Esophagus squamous epithelium (tissue), 5 donors: ENCODE measurements at regions not wholly inside any gene's neighbourhood (a gene's known extent, or its start where the extent isn't known, plus 50 kb on each side); places are given as distances from the start of the nearest gene placed in this dataset.

Source experiments
- DNase-seq: peaks from one replicate; lab custom pipeline; 2025; lab: John Stamatoyannopoulos, UW
- H3K27ac ChIP-seq, 4 donors: fragments of 200-600 bp; sonication (generic); one replicate each; pipeline ENCODE4 v1.5.1; 2016 to 2019; ENCODE audit warnings: mild to moderate bottlenecking in 1 of 4
- H3K27me3 ChIP-seq, 4 donors: fragments of 200-600 bp; sonication (generic); 1 replicate in 3 of 4; 2 replicates in 1 of 4; pipeline versions ENCODE4 v1.5.1 to v1.6.0; 2017 to 2021; ENCODE audit warnings: antibody characterized with exemption in 1 of 4
- H3K36me3 ChIP-seq, 3 donors: fragments of 200-600 bp; sonication (generic); one replicate each; pipeline ENCODE4 v1.5.1; 2016 to 2019
- H3K4me1 ChIP-seq, 3 donors: fragments of 200-600 bp; sonication (generic); one replicate each; pipeline ENCODE4 v1.5.1; 2017 to 2019
- H3K4me3 ChIP-seq, 4 donors: fragments of 200-600 bp; sonication (generic); 1 replicate in 3 of 4; 2 replicates in 1 of 4; pipeline ENCODE4 v1.5.1; 2016 to 2019; ENCODE audit warnings: mild to moderate bottlenecking in 2 of 4, moderate library complexity in 1 of 4
- H3K9me3 ChIP-seq, 3 donors: fragments of 200-600 bp; sonication (generic); one replicate each; pipeline ENCODE4 v1.5.1; 2016 to 2019
- POLR2A ChIP-seq, 4 donors: fragments of 450-650 bp; IDR thresholded peaks; one replicate each; pipeline ENCODE4 v1.6.1; 2017; ENCODE audit warnings: antibody characterized with exemption in 4 of 4, mild to moderate bottlenecking in 4 of 4, moderate library complexity in 3 of 4
- WGBS, 2 donors: methylation state at CpG; one replicate each; pipeline ENCODE4 v1.1.5; 2018; 5-methylcytosine and 5-hydroxymethylcytosine counted together
- intact Hi-C: fragments of 100-400 bp; cut with DNase I; formaldehyde crosslinking; loops from one replicate; pipeline ENCODE4 v1.15.0; 2022
- TF ChIP-seq, protein P1 (sequence below), 6 experiments: fragments of 450-650 bp in 4 of 6; fragments of 200-600 bp in 2 of 6; sonication (generic) in 2 of 6; IDR thresholded peaks; one replicate each; pipeline ENCODE4 v1.5.1; 2016 to 2019; ENCODE audit warnings: antibody characterized with exemption in 6 of 6, mild to moderate bottlenecking in 4 of 6, moderate library complexity in 4 of 6
- donor health status: DM: yes; HTN: yes; CAD: no.

DNA sequence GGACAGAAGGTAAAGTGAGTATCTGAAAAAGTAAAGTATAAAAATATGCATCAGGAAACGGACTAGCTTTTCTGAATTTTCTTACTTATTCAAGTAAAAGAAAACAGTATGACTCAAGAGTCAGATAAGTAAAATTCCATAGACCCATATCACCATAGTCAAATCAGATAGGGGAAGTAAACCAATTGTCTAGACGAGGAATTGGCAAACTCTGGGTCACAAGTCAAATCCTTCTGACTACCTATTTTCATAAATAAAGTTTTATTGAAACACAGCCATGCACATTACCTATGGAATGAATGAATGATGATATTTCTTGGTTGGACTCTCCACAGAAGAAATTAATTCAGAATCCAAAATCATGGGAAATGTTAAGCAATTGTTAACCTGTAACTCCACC is 59.1 kb upstream of the TMC1 start:
- no peak for DNase-seq
- intact Hi-C loops = no loop called here
- no peak overlapping the region for H3K27ac ChIP-seq
- TF ChIP-seq, protein P1, sequence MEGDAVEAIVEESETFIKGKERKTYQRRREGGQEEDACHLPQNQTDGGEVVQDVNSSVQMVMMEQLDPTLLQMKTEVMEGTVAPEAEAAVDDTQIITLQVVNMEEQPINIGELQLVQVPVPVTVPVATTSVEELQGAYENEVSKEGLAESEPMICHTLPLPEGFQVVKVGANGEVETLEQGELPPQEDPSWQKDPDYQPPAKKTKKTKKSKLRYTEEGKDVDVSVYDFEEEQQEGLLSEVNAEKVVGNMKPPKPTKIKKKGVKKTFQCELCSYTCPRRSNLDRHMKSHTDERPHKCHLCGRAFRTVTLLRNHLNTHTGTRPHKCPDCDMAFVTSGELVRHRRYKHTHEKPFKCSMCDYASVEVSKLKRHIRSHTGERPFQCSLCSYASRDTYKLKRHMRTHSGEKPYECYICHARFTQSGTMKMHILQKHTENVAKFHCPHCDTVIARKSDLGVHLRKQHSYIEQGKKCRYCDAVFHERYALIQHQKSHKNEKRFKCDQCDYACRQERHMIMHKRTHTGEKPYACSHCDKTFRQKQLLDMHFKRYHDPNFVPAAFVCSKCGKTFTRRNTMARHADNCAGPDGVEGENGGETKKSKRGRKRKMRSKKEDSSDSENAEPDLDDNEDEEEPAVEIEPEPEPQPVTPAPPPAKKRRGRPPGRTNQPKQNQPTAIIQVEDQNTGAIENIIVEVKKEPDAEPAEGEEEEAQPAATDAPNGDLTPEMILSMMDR (IDR thresholded peaks at IDR 0.05) = no peak
- TF ChIP-seq POLR2A (IDR thresholded peaks at IDR 0.05) = no peak
- H3K4me1 ChIP-seq = peaks cover 0 to 17% (median 0%) of the 10 kb centered on the region in 3 donors
- no peak overlapping the region for H3K4me3 ChIP-seq
- 73 to 88% methylated on average over 2 of the region's 2 CpGs for WGBS, 2 donors
- H3K36me3 ChIP-seq = no peaks in the 10 kb centered on the region
- no peaks in the 10 kb centered on the region for H3K9me3 ChIP-seq
- H3K27me3 ChIP-seq = no peaks in the 10 kb centered on the region

DNA sequence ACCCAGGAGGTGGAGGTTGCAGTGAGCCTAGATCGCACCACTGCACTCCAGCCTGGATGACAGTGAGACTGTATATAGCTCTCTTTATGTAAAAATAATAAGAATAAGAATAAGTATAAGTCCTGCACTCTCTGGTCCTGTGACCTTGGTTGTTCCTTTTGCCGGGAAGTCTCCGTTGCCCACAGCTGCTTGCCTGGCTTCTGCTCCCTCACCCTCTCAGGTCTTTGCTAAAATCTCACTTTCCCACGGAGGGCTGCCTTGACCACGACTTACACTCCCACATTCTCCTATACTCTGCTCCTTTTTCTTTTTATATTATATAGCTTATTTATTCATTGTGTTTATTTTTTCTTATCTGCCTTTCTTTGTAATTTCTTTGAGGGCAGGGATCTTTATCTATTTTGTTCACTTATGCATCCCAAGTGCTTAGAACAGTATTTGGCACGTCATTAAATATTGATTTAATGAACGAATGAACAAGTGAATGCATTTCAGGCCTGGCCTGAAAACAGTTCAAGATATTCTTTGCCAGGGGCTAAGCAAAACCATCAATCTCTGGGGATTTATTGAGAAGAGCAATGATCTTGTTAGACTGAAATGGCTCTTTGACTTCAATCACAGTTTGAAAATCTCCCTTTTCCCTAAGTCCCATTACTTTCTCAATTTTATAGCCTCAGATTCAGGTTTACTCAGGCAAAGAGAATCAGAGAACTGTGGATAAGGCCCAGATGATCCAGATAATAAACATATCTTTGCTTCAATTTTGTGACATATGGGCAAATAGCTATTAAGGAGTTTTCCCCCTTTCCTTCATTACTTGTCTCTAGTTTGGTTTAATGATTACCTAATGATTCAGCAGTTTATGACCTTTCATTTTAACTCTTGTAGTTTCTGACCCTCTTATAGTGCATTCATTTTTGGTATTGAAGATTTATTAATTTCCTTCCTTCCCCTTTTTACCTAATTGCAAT is 60.8 kb upstream of the TMC1 start:
- H3K27me3 ChIP-seq = no peaks in the 10 kb centered on the region
- H3K27ac ChIP-seq = no peak overlapping the region
- H3K4me1 ChIP-seq = peaks cover 0 to 10% (median 0%) of the 10 kb centered on the region in 3 donors
- H3K4me3 ChIP-seq = no peak overlapping the region
- TF ChIP-seq POLR2A (IDR thresholded peaks at IDR 0.05) = no peak
- TF ChIP-seq, protein P1 (IDR thresholded peaks at IDR 0.05) = no peak
- H3K36me3 ChIP-seq = no peaks in the 10 kb centered on the region
- no peak for DNase-seq
- H3K9me3 ChIP-seq = no peaks in the 10 kb centered on the region
- 83 to 87% methylated on average over 7 of the region's 7 CpGs for WGBS, 2 donors
- intact Hi-C loops = no loop called here

- no peaks in the 10 kb centered on the region for H3K27me3 ChIP-seq
- DNase-seq = no peak
- H3K27ac ChIP-seq = no peak overlapping the region
- TF ChIP-seq, protein P1 (IDR thresholded peaks at IDR 0.05) = no peak
- intact Hi-C loops = no loop called here
- H3K9me3 ChIP-seq = no peaks in the 10 kb centered on the region
- WGBS, 2 donors = 100% methylated on average over 1 of the region's 1 CpG
- H3K4me3 ChIP-seq = no peak overlapping the region
- no peaks in the 10 kb centered on the region for H3K36me3 ChIP-seq
- H3K4me1 ChIP-seq = no peaks in the 10 kb centered on the region
These were observed 62.1 kb upstream of the TMC1 start for GRCh38 chr9:72459308-72459707.

DNA sequence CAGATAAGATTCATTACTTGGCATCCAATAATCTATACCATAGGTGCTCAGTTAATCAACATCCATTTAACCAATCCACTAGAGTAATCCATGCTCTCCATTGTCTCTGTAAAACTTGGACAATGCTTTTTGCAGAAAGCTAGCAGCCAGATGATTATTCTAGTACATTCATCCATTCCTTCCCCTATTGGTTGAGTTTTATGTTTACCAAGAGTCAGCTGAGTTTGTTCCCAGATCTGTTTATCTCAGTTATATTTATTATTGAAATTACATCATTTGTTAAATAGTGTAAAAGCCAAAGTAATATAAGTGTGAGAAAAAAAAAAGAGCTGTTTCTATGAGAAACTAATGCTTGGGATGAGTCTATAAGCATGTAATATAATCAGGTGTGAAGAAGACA is 63.3 kb upstream of the TMC1 start:
- TF ChIP-seq, protein P1 (IDR thresholded peaks at IDR 0.05) = no peak
- TF ChIP-seq POLR2A (IDR thresholded peaks at IDR 0.05) = no peak
- Histone ChIP-seq H3K27me3 (no peaks in the 10 kb centered on the region), H3K4me1 (no peaks in the 10 kb centered on the region), H3K4me3 (no peak overlapping the region), H3K36me3 (no peaks in the 10 kb centered on the region), H3K9me3 (no peaks in the 10 kb centered on the region), H3K27ac (no peak overlapping the region)
- intact Hi-C loops = no loop called here
- DNase-seq = no peak

- no peaks in the 10 kb centered on the region for H3K9me3 ChIP-seq
- no peak overlapping the region for H3K4me3 ChIP-seq
- no peaks in the 10 kb centered on the region for H3K27me3 ChIP-seq
- DNase-seq = no peak
- H3K4me1 ChIP-seq = no peaks in the 10 kb centered on the region
- H3K36me3 ChIP-seq = no peaks in the 10 kb centered on the region
- no peak overlapping the region for H3K27ac ChIP-seq
- intact Hi-C loops = no loop called here
- 72 to 88% methylated on average over 2 of the region's 2 CpGs for WGBS, 2 donors
- TF ChIP-seq POLR2A (IDR thresholded peaks at IDR 0.05) = no peak
These were observed 64.0 kb upstream of the TMC1 start for GRCh38 chr9:72457366-72457765.
